Peyer's patch (tissue), 4 donors: ENCODE measurements at regions not wholly inside any gene's neighbourhood (a gene's known extent, or its start where the extent isn't known, plus 50 kb on each side); places are given as distances from the start of the nearest gene placed in this dataset.
"Not testable (repeated sequence)": the region's sequence is repeated elsewhere in the genome, so short reads cannot be mapped to it uniquely, and the experiment has no call there.

Source experiments
- CTCF ChIP-seq, 6 experiments: fragments of 450-650 bp in 4 of 6; fragments of 200-600 bp in 2 of 6; sonication (generic) in 1 of 6; IDR thresholded peaks; one replicate each; pipeline ENCODE4 v1.5.1; 2017 to 2019; ENCODE audit warnings: antibody characterized with exemption in 6 of 6, mild to moderate bottlenecking in 3 of 6, moderate library complexity in 1 of 6
- POLR2A ChIP-seq, 2 donors: fragments of 450-650 bp; IDR thresholded peaks; one replicate each; pipeline ENCODE4 v1.5.1; 2017; ENCODE audit warnings: antibody characterized with exemption in 2 of 2, mild to moderate bottlenecking in 2 of 2, moderate library complexity in 2 of 2

- TF ChIP-seq CTCF, POLR2A (IDR thresholded peaks at IDR 0.05): not testable (repeated sequence)
These were observed 205.5 kb downstream of the BANP start for GRCh38 chr16:88156640-88157283.
